Stimulated activated CD4-positive, alpha-beta T cell treated with anti-CD3 and anti-CD28 coated beads, Interleukin-15, amount 100 ng/mL, for 1 hour (primary cell): ENCODE measurements at regions not wholly inside any gene's neighbourhood (a gene's known extent, or its start where the extent isn't known, plus 50 kb on each side); places are given as distances from the start of the nearest gene placed in this dataset.

Experiments
- DNase-seq, 2 donors: peaks; one replicate each; pipeline ENCODE4 v3.0.0-alpha.2; 2020; ENCODE audit warnings: low read depth in 1 of 2, low spot score in 1 of 2

- no peak for DNase-seq
Observed at GRCh38 chr21:32881458-32881857, 109.9 kb upstream of the PAXBP1 start.

GRCh38 chr21:32884062-32884461 lies 112.5 kb upstream of the PAXBP1 start:
- DNase-seq, result no peak

DNA sequence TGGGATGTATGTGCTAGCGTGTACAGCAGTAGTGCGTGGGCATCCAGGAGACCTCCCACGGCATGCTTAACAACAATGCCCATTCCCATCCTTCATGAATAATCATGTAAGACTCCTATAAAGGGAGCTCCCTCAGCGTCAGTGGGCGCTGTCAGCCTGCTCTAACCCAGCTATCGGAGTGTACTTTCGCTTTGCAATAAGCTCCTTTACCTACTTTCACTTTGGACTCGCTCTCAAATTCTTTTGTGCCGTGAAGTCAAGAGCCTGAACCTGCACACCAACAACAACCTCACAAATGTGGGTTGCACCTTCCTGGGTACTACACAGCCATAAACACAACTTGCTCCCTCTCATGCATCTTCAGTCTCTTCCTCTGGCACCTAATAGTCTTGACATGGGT lies 114.8 kb upstream of the PAXBP1 start:
- DNase-seq, result no peak

- DNase-seq, result no peak
Observed at GRCh38 chr21:32887026-32887425, 115.5 kb upstream of the PAXBP1 start.

DNA sequence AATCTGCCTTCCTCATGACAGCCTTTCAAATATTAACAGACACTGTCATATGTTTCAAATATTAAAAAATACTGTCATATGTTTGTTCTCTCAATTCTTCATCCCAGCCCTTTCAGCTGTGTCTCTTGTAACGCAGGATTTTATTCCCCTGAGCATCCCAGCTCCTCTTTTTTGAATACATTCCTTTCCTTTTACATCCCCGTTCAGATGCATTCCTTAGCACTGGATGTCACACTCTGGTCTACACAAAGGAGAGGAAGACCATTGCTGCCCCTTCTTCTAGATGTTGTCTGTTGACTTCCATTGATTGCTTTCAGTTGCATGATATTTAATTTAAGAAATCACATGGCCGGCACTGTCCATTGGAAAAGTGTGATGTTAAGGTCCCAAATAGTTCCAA lies 117.4 kb upstream of the PAXBP1 start:
- no peak for DNase-seq

- no peak for DNase-seq
Observed at GRCh38 chr21:32889596-32889995, 118.0 kb upstream of the PAXBP1 start.

- no peak for DNase-seq
Observed at GRCh38 chr21:32894321-32894720, 122.8 kb upstream of the PAXBP1 start.

GRCh38 chr21:32900814-32901213 lies 124.9 kb upstream of the OLIG2 start:
- no peak for DNase-seq

- no peak for DNase-seq
Observed at GRCh38 chr21:32907521-32907920, 118.2 kb upstream of the OLIG2 start.

- no peak for DNase-seq
Observed at GRCh38 chr21:32908534-32908933, 117.2 kb upstream of the OLIG2 start.

DNA sequence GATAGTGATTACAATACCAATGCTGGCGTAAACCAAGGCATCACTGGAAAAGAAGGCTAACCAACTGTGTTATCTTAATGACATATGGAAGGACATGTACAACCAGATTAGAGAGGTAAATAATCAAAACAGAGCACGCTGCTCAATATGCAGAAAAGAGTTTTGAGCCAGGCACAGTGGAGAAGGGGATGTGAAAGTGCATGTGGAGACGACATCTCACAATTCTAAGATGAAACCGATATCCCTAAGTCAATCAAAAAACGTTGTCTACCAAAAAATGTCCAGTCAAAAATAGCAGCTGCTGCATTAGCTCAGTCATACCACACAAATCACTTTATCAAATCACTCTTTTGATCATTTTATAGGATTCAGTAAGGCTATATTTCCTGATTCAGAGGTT lies 116.3 kb upstream of the OLIG2 start:
- DNase-seq, result no peak

GRCh38 chr21:32914424-32915039 lies 111.2 kb upstream of the OLIG2 start:
- DNase-seq, result no peak

GRCh38 chr21:32915099-32915498 lies 110.6 kb upstream of the OLIG2 start:
- DNase-seq, result no peak

DNA sequence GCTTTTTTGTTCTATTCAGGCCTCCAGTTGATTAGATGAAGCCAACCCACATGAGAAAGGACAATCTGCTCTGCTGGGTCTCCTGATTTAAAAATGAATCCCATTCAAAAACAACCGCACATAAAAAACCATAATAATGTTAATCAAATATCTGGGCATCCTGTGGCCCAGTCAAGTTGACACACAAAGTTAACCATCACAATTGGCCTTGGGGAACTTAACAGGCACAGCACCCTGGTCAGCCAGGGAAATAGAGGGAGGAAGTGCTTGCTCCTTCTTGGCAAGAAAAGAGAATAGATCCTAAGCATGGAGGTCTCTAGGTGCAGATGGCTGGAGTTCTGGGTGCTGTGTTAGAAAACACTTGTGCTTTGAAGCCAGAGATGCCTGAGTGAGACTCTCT lies 109.6 kb upstream of the OLIG2 start:
- DNase-seq, result no peak

- no peak for DNase-seq
Observed at GRCh38 chr21:32916522-32917099, 109.1 kb upstream of the OLIG2 start.

GRCh38 chr21:32917362-32918135 lies 108.2 kb upstream of the OLIG2 start:
- DNase-seq, result no peak

DNA sequence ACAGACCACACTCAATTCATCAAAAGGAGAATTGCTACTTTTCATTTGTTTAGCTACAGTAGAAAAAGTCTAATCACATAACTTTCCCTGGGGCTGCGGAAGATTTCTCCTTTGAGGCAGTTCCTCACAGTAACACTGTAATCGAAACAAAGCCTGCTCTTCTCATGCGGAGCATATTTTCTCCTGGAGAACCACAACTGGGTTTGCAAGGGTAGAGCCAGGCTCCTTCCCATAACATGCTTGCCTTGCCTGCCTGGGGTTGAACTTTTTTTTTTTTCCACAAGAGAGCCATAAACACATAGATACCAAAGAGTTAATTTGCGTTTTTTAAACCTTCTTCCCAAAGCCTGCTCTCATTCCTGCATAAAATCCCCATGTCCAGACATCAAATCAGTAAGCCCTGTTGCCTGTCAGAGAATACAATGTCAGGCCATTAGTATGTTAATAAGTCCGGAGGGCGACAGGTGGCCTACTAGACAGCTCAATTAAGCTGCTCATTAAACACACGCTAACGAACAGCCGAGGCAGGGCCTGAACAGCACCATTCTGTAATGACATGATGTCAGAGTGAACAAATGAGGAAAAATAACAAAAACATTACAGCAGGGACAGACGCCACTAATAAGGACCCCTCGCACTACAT lies 107.1 kb upstream of the OLIG2 start:
- DNase-seq, result no peak

- DNase-seq, result no peak
Observed at GRCh38 chr21:32920474-32920873, 105.3 kb upstream of the OLIG2 start.

- DNase-seq, result peak in 1 of 2 donors; percentile 23
Observed at GRCh38 chr21:32921632-32922230, 104.0 kb upstream of the OLIG2 start.

DNA sequence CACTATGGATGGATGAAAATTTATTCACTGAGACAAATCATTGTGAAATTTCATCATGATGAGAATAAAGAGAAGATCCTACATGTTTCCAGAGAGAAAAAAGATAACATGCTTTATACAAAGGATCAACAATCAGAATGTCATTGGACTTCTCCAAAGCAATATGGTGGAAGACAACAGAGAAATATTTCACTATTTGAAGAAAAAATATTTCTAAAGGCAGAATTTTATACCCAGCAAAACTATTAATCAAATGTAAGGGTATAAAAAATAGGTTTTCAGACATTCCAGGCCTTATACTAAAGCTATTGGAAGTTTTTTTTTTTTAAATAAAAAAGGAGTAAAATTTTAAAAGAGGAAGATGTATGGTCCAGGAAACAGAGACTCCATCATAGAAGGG lies 100.6 kb upstream of the OLIG2 start:
- DNase-seq, result no peak

GRCh38 chr21:32929633-32930038 lies 96.1 kb upstream of the OLIG2 start:
- no peak for DNase-seq

DNA sequence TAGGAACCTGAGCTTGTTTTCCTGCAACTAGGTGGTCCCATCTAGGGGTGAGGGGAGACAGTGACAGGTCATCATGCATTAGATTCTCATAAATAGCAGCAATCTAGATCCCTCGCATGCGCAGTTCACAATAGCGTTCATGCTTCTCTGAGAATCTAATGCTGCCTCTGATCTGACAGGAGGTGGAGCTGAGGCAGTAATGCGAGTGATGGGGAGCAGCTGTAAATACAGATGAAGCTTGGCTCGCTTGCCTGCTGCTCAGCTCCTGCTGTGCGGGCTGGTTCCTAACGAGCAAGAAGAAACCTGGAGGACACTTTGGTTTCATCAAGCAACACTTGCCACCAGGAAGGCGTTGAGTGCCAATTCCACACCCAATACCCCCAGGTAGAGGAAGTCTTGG lies 95.1 kb upstream of the OLIG2 start:
- DNase-seq, result no peak
